Colonic mucosa (tissue), 4 donors: ENCODE measurements at regions not wholly inside any gene's neighbourhood (a gene's known extent, or its start where the extent isn't known, plus 50 kb on each side); places are given as distances from the start of the nearest gene placed in this dataset.

Source experiments
- DNase-seq: peaks from one replicate; pipeline ENCODE4 v3.0.0-alpha.2; 2020
- H3K27ac ChIP-seq: fragments of 200-600 bp; one replicate; pipeline ENCODE4 v1.8.0; 2021
- H3K27me3 ChIP-seq: fragments of 200-600 bp; one replicate; pipeline ENCODE4 v1.8.0; 2021
- H3K36me3 ChIP-seq: fragments of 200-600 bp; one replicate; pipeline ENCODE4 v1.8.0; 2021
- H3K4me1 ChIP-seq: fragments of 200-600 bp; one replicate; pipeline ENCODE4 v1.8.0; 2021; ENCODE audit warnings: mild to moderate bottlenecking
- H3K4me3 ChIP-seq: fragments of 200-600 bp; one replicate; pipeline ENCODE4 v1.8.0; 2021
- H3K9ac ChIP-seq, 2 donors: one replicate each; pipeline ENCODE4 v1.7.0; 2013; ENCODE audit warnings: control low read depth in 2 of 2, low read depth in 2 of 2, low read length in 2 of 2
- H3K9me3 ChIP-seq: fragments of 200-600 bp; one replicate; pipeline ENCODE4 v1.8.0; 2021
- intact Hi-C: fragments of 100-400 bp; cut with DNase I; formaldehyde crosslinking; loops from one replicate; pipeline ENCODE4 v1.14.1; 2022
- TF ChIP-seq, protein P1 (sequence below): fragments of 200-600 bp; IDR thresholded peaks from one replicate; pipeline ENCODE4 v1.8.0; 2022; ENCODE audit warnings: antibody characterized with exemption, mild to moderate bottlenecking
- donor health status: healthy.
- donor health status: DM: no; HTN: no; CAD: no.
- donor health status: DM: no; HTN: no; CAD: no.

GRCh38 chr6:100959280-100959679, 78.2 kb upstream of the ASCC3 start:
- Histone ChIP-seq H3K27me3 (no peaks in the 10 kb centered on the region), H3K9ac (no peak overlapping the region), H3K27ac (no peak overlapping the region), H3K9me3 (no peaks in the 10 kb centered on the region), H3K4me3 (no peak overlapping the region), H3K36me3 (no peaks in the 10 kb centered on the region), H3K4me1 (no peaks in the 10 kb centered on the region)
- DNase-seq: no peak
- intact Hi-C loops: no loop called here
- TF ChIP-seq, protein P1, sequence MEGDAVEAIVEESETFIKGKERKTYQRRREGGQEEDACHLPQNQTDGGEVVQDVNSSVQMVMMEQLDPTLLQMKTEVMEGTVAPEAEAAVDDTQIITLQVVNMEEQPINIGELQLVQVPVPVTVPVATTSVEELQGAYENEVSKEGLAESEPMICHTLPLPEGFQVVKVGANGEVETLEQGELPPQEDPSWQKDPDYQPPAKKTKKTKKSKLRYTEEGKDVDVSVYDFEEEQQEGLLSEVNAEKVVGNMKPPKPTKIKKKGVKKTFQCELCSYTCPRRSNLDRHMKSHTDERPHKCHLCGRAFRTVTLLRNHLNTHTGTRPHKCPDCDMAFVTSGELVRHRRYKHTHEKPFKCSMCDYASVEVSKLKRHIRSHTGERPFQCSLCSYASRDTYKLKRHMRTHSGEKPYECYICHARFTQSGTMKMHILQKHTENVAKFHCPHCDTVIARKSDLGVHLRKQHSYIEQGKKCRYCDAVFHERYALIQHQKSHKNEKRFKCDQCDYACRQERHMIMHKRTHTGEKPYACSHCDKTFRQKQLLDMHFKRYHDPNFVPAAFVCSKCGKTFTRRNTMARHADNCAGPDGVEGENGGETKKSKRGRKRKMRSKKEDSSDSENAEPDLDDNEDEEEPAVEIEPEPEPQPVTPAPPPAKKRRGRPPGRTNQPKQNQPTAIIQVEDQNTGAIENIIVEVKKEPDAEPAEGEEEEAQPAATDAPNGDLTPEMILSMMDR: no peak

- TF ChIP-seq, protein P1: no peak
- H3K9me3 ChIP-seq: no peaks in the 10 kb centered on the region
- H3K36me3 ChIP-seq: no peaks in the 10 kb centered on the region
- H3K27ac ChIP-seq: no peak overlapping the region
- H3K9ac ChIP-seq: no peak overlapping the region
- H3K4me3 ChIP-seq: no peak overlapping the region
- no peaks in the 10 kb centered on the region for H3K4me1 ChIP-seq
- no peaks in the 10 kb centered on the region for H3K27me3 ChIP-seq
- DNase-seq: no peak
- intact Hi-C loops: no loop called here
Measured at GRCh38 chr6:100962466-100962865, 81.3 kb upstream of the ASCC3 start.

DNA sequence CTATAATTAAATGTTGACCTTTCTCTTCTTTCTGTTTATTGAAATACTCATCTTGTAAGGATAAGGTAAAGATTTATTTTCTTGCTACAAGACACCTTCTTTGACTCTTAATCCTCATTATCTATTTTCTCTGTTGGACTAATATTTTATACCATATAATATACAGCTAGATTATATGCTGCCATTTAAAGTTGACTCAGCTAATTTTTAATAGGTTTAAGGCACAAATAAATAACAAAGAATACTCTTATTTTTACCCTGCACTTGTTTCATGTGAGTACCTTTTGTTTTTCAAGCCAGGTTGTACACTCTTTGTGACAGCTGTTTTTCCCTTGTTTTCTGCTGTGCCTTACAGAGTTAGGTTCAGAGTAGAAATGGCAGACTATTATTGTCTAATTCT, 83.9 kb upstream of the ASCC3 start:
- Histone ChIP-seq H3K4me3 (no peak overlapping the region), H3K9me3 (no peaks in the 10 kb centered on the region), H3K27me3 (no peaks in the 10 kb centered on the region), H3K4me1 (no peaks in the 10 kb centered on the region), H3K36me3 (no peaks in the 10 kb centered on the region), H3K9ac (no peak overlapping the region), H3K27ac (no peak overlapping the region)
- no peak for DNase-seq
- TF ChIP-seq, protein P1: no peak
- intact Hi-C loops: no loop called here

- H3K9ac ChIP-seq: no peak overlapping the region
- no peak overlapping the region for H3K4me3 ChIP-seq
- no peak overlapping the region for H3K27ac ChIP-seq
- no peaks in the 10 kb centered on the region for H3K4me1 ChIP-seq
- H3K36me3 ChIP-seq: no peaks in the 10 kb centered on the region
- TF ChIP-seq, protein P1: no peak
- intact Hi-C loops: no loop called here
- H3K27me3 ChIP-seq: no peaks in the 10 kb centered on the region
- no peaks in the 10 kb centered on the region for H3K9me3 ChIP-seq
- no peak for DNase-seq
Measured at GRCh38 chr6:100968949-100969348, 87.8 kb upstream of the ASCC3 start.

- no peaks in the 10 kb centered on the region for H3K4me1 ChIP-seq
- no peaks in the 10 kb centered on the region for H3K9me3 ChIP-seq
- intact Hi-C loops: no loop called here
- H3K4me3 ChIP-seq: no peak overlapping the region
- no peak overlapping the region for H3K9ac ChIP-seq
- TF ChIP-seq, protein P1: no peak
- H3K36me3 ChIP-seq: no peaks in the 10 kb centered on the region
- no peaks in the 10 kb centered on the region for H3K27me3 ChIP-seq
- DNase-seq: no peak
- no peak overlapping the region for H3K27ac ChIP-seq
Measured at GRCh38 chr6:100979267-100979666, 98.1 kb upstream of the ASCC3 start.

DNA sequence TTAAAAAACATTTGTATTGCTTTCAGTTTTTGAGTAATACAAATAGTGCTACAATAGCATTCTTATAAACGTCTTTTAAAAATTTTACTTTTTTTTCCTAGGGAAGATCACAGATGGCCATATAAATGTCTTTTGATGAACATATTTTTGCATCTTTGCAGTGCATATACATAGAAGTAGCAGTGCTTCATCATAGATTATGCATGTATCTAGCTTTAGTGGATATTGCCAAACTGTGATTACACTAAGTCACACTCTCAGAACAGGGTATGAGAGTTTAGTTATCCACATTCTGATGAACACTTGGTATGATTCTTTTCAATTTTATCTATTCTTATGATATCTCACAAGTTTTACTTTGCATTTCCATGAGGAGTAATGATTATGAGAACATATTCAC, 99.8 kb upstream of the ASCC3 start:
- no peaks in the 10 kb centered on the region for H3K9me3 ChIP-seq
- no peaks in the 10 kb centered on the region for H3K4me1 ChIP-seq
- no peaks in the 10 kb centered on the region for H3K27me3 ChIP-seq
- H3K27ac ChIP-seq: no peak overlapping the region
- no peak overlapping the region for H3K9ac ChIP-seq
- H3K36me3 ChIP-seq: no peaks in the 10 kb centered on the region
- H3K4me3 ChIP-seq: no peak overlapping the region
- no peak for DNase-seq
- intact Hi-C loops: no loop called here
- TF ChIP-seq, protein P1: no peak
